GM21515 (cell line): ENCODE measurements at regions not wholly inside any gene's neighbourhood (a gene's known extent, or its start where the extent isn't known, plus 50 kb on each side); places are given as distances from the start of the nearest gene placed in this dataset.

Experiments
- ATAC-seq: cut with Tn5 transposase; IDR thresholded peaks from one replicate; pipeline ENCODE4 v1.9.1; 2021; ENCODE audit not compliant: unreplicated experiment

DNA sequence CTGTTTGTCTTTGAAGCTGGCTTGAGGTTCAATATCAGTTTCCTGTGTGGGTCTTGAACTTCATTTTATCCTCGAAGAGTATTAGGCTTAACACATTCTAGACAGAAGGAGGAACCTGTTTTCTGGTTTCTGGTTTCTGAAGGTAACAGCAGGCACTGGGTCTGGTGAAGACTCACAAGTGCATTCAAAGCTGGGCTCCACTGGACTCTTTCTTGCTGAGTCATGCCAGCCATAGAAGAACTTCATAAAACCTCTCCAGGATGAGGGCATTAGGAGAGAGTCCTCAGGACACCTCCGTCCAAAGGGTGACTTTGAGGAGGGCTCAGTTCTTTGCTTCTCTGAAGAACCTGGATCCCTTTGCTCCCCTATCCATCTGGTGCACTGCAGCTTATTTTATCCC, 668.6 kb upstream of the SLC10A2 start:
- no peak for ATAC-seq

DNA sequence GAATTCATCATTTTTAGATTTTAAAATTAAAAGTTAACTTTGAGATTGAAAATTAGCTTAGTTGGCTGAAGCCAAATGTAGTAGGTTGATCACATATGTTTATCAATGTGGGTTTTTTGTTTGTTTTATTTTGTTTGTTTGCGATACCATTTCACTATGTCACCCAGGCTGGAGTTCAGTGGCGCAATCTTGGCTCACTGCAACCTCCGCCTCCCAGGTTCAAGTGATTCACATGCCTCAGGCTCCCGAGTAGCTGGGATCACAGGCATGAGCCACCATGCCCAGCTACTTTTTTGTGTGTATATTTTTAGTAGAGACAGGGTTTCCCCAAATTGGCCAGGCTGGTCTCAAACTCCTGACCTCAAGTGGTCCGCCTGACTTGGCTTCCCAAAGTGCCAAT, 665.7 kb upstream of the SLC10A2 start:
- no peak for ATAC-seq

DNA sequence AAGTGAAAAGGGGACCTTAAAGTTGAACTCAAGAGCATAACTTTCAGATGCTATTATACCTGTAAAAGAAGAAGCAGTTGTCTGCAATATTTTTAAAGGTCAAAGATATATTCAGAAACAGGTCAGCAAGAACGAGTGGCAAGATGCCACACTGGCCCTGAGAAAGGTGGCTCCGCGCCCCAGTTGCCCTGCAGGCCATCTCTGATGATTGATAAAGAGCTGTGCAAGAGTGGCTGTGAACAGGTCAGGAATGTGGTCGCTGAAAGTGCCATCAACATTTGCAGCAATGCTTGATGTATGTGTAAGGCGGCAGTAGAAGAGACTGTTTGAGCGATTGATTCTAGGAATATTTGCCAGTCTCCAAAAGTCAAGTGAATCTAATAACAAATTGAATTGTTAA, 664.2 kb upstream of the SLC10A2 start:
- ATAC-seq, result no peak

DNA sequence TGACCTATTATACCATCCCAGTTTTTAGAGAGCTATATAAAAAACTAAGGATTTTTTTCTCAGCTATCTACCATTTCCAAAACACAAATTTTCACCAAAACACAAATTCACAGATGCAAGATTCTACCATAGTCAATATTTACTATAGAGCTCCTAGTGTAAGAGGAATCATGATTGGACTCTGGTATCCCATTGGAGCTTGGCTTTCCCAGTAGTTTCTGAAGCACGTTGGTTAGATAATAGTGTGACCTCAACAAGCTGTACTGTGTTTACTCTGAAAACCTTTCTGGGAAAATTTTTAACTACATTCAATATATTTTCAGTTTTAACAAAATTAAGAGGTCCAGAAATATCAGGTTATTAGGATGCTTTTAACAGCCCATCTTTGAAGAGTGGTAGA, 660.6 kb upstream of the SLC10A2 start:
- ATAC-seq, result no peak

DNA sequence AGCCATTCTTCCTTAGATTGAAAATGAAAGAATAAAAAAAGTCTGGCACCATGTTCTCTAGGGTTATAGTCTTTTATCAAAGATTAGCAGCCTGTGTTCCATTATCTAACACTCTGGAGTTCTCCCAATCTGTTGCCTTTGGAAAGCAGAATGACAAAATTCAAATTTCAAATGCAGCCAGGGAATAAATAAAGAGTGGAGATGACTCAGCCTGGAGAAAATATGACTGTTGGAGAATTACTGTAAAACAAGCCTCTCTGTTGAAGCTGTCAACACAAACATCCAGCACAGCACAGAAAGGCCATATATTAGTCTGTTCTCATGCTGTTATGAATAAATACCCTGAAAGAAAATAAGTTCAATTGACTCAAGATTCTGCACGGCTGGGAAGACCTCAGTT, 650.5 kb upstream of the SLC10A2 start:
- no peak for ATAC-seq

DNA sequence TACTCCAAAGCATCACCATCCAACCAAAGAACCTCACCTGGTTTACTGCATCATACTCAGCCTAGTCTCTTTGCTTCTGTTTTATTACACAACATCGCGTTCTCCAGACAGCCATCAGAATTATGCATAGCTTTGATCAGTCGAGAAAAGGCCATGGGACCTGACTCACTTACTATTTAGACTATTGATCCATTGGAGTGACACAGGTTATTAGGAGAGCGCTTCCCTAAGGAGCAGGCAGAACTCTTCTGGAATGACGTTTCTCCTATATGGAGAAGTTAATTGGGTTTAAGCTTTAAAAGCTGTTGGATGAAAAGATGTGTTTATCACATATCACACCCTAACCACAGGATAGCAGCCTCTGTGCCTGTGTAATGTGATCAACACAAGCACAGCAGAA, 649.1 kb upstream of the SLC10A2 start:
- no peak for ATAC-seq

DNA sequence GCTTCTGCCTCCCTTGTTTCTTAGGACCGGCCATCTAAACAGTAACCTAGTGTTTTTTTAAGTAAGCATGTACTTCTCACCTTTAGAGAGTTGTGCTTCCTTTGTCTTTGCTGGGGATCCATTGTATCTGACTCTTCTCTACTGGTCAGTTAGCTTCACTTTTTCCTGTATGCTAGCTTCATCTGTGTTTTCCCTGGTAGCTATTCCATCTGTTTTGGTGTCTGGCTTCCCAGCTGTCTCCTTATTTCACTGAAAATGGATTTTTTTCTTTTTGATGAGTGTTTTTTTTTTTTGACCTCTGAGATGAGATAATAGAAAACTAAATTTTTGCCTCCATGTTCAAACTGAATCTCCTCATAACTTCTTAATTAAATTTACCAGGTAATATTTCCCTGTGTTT, 637.0 kb upstream of the SLC10A2 start:
- ATAC-seq, result no peak

DNA sequence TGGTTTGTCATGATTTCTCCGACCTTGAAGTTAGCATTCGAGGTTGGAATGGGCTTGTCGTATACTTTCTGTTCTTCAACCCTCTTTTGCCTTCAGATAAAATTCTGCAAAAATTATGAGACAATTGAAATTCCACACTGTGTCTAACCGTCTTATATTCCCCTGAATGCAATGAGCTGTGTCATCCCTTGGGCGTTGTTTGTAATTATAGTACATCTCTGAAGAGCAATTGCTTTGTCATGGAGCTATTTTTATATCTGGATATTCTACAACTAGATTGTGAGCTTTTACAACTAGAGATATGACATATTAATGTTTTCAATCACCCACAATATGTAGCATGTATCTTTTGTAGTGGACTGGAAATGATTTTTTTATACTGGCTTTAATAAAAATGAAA, 631.8 kb upstream of the SLC10A2 start:
- ATAC-seq, result no peak

DNA sequence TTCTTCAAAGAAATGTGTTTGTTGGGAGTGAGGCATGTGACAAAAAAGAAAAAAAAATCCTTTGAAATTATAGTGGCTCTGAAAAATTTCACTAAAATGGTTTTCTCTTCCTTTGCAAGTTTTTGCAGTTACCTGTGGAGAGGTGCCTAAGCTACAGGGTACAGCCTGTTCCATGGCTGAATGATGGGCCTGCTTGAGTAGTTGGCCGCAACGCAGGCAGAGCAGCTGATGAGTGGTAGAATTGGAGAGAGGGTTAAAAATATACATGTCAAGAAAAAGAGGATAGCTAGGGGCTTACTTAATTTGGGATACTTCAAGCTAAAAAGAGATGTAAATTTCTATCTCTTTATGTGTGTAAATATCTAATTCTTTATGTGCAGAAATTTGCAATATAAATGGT, 629.1 kb upstream of the SLC10A2 start:
- ATAC-seq, result no peak

DNA sequence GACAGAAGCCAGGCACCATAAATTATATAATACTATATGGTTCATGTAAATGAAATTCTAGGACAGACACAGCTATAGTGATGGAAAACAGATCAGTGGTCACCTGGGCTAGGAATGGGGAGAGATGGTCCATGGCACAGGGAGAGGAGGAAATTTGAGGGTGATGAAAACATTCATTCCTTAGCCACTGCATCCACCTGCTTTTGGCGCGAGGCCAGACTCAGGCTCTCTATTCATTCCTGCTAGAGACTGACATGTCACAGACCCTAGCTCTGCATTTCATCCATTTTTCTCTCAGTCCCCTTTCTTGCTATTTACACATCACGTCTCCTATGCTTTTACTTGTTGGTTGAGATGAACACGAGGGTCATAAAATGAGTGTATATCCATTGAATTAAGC, 628.3 kb upstream of the SLC10A2 start:
- no peak for ATAC-seq

DNA sequence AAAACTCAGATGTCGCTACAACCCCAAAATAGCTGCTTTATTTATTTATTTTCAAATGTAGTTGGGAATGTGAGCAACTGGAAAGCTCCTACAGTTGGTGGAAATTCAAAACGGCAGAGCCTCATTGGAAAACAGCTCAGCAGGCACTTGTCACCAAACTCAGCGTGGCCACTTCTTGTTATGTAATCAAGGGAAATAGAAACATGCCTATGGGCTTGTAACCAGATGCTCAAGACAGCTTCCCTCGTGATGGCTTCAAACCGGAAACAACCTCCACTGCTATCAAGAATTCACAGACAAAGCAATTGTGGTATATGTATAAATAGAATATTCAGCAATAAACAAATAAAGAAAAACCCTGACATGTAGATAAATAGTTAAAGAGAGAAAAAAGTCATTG, 627.8 kb upstream of the SLC10A2 start:
- ATAC-seq, result no peak

DNA sequence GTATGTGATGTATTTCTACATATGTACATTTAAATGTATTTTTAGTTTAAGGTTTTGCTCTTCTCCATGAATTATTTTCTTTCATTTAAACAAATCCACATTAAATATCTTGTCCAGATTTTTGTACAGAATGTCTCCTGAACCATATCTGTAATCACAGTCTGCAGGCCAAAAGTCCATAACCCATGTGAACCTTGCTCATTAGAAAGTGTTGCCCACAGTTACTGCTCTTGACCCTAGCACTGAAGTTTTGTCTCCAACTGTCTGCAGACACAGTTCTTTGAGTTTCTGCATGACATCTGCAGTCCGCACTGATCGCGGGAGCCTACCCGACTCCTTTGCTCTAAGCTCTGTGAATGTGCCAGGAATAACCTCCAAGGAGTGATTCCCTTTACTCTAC, 626.2 kb upstream of the SLC10A2 start:
- no peak for ATAC-seq

DNA sequence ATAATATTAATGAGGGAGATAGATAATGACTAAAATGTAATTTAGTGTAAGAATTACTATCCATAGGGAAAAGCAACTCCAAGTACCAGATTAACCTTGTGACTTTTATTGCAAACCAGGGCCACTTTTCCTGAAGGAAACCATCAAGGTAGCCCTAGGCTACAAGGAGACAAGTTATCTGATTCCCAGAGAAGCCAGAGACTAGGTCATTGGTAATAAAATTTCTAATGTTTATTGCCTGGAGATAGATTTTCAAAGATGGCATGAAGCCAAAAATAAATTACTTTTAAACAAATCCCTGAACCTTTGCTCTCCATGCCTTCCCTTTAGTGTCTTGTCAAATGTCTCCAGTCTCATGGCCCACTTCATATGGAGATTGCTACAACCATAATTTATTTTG, 610.1 kb upstream of the SLC10A2 start:
- ATAC-seq, result no peak

DNA sequence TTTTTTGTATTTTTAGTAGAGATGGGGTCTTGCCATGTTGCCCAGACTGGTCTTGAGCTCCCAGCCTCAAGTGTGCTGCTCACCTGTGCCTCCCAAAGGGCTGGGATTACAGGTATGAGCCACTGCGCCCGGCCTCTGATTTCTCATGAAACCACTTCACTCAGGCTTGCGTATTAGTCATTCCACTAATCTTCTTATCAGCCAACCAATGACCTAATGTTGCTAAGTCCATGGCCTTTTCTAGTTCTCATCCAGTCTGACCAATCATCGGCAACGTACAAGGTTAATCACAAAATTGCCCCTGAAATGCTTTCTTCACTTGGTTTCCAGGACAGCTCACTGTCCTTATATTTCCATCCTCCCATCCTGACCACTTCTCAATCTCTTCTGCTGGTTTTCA, 605.3 kb upstream of the SLC10A2 start:
- no peak for ATAC-seq

DNA sequence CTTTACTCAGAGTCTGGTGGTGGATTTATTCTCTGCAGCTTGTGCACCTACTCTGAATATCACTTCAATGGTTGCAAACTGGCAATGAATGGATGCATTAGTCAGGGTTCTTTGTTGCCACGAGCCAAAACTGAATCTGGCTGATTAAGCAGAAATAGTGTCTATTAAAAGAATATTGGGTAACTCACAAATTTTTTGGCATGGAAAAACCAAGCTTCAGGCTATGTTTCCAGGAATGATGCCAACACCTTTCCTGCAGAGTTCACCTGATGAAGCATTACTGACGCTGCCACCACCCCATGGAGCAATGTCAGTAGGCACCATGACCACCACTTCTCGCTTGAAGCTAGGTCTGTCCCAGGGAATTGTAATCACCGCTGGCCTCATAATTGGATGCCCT, 597.8 kb upstream of the SLC10A2 start:
- no peak for ATAC-seq

DNA sequence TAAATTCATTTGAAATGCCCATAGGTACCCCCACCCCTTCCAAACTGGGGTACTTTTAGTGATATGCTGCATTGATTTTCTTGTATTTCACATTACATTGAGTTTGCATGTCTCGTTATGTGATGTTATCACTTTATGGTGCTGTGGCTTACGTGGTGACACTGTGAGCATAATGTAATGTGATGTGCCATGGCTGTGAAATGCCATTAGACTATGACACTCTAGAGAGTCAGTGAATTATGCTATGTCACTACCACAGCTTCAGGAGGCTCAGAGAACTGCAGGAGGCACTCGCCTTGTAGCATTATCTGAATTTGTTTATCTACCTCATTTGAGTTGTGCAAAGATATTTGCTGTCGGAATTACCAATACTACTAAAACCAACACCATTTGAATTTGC, 590.1 kb upstream of the SLC10A2 start:
- no peak for ATAC-seq

DNA sequence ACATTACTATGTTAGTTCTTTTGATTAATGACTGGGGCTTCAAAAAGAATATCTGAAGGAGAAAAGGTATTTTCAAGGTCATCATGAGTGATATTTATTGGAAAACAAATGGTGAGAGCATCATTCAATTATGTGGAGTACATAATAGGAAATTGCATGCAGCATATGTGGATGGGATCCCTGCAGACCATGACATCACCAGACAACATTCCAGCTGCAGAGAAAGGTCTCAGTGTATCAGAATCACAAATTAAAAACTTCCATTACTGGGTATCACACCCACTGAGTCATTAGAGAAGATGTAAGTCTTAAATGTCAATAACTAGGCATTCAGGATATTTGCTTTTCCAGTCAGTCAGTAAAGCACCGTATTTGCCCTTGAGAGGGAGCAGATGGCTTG, 574.4 kb upstream of the SLC10A2 start:
- ATAC-seq, result no peak

DNA sequence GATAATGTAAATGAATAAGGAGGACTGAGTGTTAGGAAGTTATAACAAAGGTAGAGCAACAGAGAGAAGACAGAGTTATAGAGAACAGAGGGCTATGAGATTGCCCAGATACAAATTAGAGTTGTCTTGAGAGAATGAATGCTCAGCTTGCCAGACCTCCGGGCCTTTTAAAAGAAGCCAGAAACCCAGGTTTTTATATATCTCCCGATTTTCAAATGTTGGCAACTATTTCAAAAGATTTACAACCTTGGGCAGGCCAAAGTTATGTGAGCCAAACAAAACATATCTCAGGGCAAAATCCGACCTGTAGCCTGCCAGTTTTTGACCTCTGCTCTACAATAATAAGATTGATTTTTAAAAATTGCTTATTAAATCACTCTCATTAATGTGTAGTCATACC, 573.1 kb upstream of the SLC10A2 start:
- ATAC-seq, result no peak

DNA sequence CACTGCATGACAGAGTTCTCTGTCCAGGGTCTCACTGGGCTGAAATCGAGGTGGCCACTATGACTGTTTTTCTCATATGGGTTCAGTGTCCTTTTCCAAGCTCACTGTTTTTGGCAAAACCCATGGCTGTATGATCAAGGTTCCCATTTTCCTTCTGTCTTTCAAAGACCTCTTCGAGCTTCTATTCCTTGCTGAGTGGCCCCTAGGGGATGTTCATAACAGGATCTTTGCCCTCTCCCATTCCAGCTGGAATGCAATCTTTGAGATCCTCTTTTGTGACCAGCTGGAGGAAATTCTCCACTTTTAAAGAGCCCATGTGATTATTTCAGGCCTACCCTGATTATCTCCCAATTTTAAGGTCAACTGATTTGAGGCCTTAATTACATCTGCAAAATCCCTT, 572.5 kb upstream of the SLC10A2 start:
- no peak for ATAC-seq

DNA sequence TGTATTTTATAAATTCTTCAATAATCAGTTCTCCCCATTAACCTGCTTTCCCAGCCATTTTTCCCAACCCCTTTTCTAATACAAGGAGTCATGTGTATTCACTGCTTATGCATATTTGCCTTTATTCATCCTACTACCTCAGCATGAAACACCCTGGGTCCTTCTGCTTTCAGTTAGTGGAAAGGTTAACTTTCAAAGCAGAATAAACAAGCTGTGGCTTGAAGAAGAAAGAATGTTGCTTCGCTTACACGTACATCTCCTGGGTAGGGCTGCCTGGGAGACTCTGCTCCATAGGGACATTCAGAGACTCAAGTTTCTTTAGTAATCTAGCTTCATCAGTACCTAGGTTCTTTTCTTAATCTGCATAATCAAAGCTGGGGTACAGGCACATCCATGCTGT, 567.8 kb upstream of the SLC10A2 start:
- no peak for ATAC-seq

DNA sequence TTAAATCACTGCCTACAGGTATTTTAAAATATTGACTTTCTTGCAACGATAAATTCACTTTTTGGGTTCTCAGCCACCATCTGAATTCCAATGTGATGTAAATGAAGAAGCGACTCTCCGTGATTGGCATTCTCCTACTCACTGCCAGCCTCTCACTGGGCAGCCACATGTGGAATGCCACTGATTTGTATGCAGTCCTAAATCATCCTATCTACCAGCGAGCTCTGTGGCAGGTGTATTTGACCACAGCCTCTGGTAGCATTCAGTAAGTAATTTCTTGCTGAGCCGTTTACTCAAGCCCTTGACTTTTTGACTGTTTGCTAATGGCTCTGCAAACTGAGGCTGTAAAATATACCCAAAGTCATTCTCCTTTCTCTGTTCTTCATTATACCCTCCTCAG, 559.0 kb upstream of the SLC10A2 start:
- ATAC-seq, result no peak

DNA sequence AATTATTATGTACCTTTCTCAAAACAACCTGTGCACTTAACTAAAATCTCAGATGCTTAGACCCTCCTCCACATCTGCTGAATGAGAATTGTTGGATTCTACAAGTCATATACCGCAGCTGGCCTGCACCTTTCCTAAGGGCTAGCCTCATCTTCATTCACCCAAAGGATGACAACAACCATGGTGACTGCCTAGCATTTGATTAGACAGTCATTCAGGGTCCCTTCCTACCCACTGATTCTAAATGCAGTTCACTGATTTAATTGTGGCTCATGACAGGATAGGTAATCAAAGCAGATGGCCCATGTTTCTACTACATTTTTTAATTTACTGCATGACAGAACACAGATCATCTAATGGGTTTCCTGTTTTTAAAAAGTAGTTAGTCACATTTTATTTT, 551.9 kb upstream of the SLC10A2 start:
- no peak for ATAC-seq

DNA sequence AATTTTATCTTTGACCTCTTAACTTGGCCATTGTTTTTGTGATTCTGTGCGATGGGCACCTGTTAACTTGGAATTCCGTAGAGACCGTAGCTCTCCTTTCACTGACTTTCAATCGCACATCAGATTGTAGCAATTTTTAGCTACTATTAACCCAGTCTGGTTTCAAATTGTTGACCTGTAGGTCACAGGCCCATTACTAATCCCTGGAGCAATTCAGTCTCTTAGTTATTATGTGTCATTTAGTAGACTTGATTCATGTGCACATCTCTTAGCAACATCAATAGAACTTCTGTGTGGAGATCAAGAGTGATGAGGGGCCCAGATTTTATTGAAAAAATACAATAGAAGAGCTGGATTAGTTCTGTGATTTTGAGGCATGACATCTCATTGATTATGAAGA, 549.6 kb upstream of the SLC10A2 start:
- no peak for ATAC-seq

DNA sequence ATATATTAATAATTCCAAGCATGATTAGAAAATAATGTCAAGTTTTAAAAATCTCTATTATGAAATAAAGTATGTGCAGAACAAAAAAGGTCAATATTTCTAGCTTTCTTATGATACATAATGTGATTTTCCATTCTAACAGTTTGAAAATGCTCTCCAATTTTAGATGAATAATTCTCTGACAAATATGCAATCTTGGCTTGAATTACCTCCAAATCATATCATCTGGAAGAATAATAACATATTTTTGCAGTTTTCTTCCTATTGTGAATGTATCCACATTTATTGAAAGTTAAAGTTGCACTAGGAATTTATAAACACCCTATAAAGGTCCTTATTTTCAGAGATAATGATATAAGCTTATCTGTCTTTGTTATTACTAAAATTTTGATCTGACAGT, 548.5 kb upstream of the SLC10A2 start:
- no peak for ATAC-seq
